Amniotic epithelial cell (primary cell): ENCODE measurements at regions not wholly inside any gene's neighbourhood (a gene's known extent, or its start where the extent isn't known, plus 50 kb on each side); places are given as distances from the start of the nearest gene placed in this dataset.

Experiments used
- DNase-seq: peaks from one replicate; pipeline ENCODE4 v3.0.0-alpha.2; 2010; ENCODE audit warnings: low read depth

DNA sequence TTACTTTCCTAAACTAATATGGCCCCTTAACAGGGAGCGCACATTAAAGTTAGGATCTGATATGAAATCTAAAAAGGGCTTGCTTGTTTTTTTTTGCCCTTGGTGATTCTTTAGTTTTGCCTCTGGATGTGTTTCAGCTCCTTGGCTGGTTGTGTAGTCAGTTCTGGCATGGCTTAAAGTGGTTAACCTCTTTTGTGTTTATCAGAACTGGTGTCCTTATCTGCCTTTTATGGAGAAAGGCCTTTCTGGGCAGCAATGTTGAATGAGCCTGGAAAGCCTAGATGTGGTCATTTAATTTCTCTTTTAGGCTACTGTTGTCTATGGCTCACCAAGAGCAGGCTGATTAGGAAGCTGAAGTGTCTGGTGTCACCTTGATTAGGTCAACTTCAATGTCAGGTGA is 254.5 kb upstream of the ROPN1 start:
- peak; percentile 54 for DNase-seq

DNA sequence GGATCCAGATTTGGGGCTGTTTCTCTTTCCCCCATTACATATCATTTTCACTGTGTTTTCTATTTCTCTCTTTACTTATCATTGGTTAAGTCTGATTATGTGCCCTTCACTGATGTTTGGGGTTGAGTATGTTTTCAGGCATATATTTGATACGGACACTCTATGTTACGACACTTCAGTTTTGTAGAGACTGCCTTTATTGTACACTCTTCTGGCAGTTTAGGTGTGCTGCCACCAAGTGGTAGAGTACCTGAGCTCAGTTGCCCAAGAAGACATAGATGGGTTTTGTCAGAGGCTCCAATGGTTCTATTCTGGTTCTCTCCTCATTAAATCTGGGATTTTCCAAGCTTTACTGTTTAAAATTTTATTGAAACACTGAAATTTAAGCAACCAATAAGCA is 255.0 kb upstream of the ROPN1 start:
- peak; percentile 18 for DNase-seq

DNA sequence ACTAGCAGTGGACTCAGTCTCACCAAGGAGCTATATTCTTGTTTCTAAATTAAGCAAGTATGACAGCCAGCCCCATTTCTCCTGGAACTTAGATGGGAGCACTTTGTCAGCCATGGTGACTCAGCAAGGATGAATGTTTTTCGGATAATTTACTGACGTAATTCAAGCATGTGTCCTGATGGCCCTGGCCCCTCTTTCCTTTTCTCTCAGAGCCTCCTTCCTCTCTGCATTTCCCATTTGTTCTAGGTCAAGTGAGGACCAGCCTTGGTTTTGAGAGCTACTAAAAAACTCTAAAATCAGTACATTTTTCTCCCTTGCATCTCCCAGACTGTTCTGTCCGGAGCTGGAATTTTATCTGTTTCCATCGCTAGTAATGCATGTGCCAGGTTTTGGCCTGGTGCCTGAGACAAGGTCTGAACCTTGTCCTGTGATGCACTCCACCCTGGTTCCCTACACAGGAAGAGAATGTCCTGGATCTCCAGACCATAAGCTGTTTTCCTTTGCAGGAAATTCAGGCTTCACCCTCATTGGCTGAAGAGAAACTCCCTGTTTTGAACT is 256.6 kb upstream of the ROPN1 start:
- peak; percentile 71 for DNase-seq

DNA sequence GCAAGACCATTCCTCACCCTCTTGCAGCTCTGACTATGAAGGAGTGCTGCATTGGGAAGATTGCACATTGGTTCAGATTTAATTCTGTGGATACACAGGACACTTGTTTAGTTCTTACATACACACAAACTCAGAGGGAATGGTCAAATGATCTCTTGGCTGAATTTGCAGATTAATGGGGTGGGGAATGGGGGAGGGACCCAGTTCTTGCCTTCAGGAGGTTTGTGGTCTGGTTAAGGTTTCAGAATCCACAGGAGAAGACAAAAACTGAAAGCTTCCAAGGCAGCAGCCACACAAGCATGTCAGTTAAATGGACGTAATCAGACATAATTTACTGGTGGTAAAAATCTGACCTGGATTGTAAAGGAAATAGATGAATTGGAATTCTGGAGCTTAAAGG is 257.1 kb upstream of the ROPN1 start:
- no peak for DNase-seq

DNA sequence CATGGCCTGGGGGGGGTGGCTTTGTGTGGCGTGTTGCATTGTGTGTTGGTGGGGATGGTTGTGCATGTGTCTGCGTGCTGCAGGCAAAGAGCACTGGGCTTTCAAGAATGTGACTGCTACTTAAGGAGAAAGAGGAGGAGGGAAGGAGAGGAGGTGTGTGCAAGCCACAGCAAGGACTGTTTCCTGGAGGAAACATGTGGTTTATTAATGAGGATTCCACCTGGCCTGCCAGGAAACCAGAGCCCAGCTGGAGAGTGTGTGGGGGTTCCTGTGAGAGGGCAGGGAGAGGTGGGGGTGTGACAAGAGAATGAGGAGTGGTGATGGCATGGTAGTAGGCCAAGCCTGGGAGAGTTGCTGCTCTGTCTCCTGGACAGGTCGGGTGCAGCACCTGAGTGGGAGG is 258.1 kb upstream of the ROPN1 start:
- no peak for DNase-seq

DNA sequence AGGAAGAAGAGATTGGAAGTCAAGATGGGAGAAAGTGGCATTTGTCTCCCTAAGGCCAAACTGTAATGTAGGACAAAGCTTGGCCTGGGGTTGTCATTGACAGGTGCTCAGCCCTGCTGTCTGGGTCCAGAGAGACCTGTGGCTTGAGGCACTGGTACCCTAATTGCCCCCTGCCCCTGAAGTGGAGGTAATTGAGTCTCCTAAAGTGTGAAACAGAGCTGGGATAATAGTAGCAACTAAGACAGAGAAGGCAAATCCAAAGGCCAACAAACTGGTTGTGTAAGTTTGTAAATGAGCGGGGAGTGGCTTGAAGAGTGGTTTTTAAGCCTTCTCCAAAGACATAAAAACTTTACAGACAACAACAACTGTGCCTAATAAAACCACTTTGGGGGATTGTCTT is 264.2 kb upstream of the ROPN1 start:
- DNase-seq: no peak

DNA sequence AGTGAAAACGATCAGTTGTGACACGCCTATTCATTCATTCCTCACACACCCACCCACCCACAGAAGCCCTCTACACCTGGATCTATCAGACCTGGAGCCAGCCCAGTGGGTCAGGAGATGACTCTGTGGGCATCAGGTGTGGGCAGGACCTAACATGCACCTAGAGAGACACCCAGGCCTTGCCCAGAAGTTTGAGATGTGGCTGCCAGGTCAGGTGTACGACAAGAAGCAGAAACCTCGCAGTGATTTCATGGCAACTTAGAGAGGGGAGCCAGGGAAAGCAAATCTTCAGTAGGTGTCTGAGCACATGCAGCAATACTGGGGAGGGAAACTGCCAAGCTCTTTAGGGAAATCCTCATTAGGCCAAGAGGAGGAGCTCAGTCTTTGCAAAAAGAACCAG is 264.7 kb upstream of the ROPN1 start:
- DNase-seq: no peak

DNA sequence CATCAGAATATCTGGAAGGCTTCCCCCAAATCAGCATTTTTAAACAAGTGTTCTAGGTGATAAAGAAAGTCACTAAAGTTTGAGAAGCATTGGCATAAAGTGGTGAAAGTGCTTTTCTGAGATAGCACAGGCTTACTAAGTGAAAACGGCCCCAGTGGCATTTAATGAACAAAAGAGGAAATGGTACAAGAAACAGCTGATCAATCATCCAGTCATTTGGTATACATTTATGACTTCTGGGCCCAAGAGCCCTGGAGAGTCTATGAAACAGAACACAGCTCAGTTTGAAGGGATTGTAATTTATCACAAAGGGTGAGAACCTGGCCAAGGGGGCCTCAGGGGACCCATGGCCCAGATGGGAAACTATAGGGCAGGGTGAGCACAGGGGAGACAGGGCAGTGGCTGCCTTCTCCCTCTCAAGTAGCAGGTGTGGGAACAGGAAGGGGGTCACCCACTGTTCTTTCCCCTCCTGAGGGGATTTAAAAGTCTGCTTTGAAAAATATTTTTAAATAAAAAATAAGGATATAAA is 265.5 kb upstream of the ROPN1 start:
- DNase-seq: no peak

DNA sequence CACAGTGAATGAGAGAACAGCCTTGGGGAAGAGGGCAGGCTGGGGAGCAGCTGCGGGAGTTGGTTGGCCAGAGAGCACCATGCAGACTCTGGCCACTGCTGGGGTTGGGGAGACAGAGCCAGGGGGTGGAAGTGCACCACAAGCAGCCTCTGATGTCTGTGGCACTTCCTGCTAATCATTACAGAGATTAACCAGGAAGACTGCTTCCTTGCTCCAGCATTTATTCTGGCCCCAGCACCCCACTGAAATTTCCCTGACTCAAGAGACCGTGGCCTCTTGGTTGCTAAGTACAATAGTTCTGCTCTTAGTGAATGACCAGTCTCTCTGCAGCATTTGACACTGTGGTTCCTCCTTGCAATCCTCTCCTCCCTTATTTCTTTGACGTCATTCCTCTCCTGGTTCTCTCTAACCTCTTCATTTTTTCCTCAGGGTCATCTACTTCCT is 266.2 kb upstream of the ROPN1 start:
- DNase-seq: peak; percentile 54

DNA sequence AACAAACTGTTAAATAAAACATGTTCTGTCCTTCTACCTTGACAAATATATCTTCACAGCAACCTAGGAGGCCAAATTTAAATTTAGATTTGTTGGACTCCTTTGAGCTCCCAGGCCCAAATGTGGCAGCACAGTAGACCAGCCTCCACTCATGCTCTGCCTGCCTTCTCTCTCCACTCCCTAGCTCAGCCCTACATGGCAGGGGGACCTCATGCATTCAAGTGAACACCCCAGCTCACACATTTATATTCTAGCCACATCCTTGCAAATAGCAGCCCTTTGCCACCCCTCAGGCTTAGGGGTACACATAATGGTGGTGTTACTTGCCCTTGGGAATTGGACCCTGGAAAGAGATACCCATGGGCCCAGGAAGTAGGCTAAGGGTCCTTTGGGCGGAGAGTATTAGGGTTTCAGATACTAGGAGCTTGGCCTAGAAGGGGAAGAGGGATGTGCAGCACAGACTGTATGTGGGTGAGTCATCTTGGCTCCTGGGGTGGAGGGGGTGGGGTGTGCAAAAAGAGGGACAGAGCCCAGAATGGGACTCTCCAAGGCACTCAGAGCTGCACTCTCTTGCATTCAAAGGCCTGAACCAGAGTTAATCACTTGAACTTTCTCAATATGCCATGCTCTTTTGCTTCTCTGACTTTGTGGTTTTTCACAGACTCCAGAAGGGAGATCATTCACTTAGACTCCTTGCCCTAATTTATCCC is 268.4 kb upstream of the ROPN1 start:
- DNase-seq: peak; percentile 62

DNA sequence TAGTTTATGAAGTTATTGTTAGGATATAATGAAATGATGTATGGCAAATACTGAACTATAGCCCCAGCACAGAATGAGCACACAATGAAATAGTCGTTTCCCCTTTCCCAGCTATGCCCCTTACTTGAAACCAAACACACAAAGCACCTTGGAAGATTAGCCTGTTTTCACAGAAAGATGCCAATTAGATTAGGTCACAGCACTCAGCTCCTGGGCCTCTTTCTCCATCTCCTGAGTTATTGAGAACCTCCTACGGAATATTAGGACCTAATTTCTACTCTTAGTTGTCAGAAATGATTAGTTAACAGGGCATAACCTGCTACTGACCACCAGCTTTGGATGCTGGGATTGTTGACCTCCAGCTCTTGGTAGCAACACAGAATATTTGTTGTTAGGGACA is 269.4 kb upstream of the ROPN1 start:
- DNase-seq: peak; percentile 29

DNA sequence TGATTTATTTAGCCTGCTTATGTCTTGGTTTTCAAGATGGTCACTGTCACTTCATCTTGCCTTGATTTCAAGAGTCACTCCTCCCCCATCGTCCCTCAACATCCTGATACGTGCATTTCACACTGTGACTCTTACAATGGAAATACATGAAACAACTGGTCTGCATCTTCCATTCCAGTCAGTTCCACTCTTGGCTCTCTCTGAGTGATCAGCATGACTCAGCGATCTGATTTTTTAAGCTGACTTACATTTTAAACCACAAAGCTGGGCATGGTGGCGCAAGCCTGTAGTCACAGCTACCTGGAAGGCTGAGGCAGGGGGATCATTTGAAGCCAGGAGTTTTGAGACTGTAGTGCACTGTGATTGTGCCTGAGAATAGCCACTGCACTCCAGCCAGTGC is 271.2 kb upstream of the ROPN1 start:
- peak; percentile 91 for DNase-seq

DNA sequence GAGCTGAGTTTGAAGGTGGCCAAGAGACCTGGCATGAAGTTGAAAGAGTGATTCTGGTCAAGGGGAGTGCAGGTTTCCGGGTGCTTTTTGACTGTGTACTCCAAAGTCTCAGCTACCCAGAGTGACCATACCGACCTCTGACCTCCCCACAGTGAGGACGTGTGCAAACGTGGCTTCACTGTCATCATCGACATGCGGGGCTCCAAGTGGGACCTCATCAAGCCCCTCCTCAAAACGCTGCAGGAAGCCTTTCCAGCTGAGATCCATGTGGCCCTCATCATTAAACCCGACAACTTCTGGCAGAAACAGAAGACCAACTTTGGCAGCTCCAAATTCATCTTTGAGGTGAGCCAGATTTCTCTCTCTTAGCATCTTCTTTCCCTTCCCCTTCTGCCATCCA is 272.4 kb upstream of the ROPN1 start:
- no peak for DNase-seq

DNA sequence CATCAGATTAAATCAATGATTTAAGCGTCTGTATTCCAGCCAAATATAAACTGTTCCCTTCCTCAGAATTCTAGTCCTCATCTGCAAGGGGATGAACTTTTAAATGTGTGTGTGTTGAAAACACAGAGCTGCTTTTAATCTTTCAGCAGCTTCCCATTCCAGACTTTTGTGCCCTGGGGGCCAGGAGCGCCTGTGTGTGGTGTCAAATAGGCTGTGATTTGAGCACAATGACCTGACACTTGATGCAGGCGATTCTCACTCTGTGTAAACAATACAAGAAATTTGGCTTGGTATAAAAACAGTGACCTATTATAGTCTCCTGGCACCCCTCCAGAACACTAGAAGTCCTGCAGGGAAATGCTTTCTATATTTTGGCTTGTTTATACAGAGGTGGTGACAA is 274.6 kb upstream of the ROPN1 start:
- no peak for DNase-seq

DNA sequence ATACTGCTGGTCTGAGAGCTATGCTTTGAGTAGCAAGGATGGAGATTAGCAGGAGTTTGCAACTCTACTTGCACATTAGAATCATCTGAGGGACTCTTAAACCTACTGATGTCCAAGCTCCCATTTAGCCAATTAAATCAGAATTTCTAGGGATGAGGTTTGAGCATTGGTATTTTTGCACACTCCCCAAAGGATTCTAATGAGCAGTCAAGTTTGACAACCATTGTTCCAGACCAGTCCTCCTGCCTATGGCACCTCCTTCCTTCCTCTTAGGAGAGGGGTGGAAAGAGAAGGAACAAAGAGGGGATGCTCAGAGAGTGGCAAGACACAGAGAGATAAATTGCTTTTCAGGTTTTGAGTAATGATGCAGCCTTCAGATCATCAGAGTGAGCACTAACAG is 275.5 kb upstream of the ROPN1 start:
- no peak for DNase-seq

DNA sequence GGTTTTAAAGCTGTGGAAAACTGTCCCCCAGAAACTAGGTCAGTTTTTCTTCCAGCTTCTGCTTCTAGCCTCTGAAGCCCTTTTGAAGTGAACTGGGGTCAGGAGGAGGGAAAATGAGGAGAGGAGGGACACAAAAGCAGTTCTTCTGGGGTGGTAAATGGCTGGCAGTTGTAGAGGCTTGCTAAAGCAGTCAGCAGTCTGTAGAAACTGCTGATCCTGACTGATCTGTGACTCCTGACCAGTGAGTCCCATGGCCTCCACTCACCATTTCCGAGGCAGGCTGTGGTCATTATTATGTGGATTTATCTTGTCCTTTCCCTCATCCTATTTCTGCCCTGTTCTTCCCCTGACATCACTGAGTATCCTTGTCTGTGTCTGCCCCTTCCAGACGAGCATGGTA is 276.4 kb upstream of the ROPN1 start:
- no peak for DNase-seq

DNA sequence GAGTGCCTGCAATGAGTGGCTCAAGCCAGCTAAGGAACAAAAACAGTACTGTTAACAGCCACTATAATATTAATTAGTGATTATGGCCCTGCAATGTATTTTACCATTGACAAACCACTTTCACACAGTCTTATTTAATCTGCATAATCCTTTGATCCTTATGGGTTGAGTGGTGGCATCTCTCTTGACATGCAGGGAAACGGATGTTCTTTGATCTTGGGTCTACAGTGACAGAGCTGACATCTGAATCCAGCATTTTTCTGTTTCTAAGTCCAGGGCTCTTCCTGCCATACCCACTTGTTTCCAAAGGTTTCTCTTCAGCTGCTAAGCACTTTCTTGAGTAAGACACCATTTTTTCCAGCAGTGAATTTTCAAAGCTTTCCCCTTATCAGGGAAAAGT is 277.7 kb upstream of the ROPN1 start:
- DNase-seq: no peak

DNA sequence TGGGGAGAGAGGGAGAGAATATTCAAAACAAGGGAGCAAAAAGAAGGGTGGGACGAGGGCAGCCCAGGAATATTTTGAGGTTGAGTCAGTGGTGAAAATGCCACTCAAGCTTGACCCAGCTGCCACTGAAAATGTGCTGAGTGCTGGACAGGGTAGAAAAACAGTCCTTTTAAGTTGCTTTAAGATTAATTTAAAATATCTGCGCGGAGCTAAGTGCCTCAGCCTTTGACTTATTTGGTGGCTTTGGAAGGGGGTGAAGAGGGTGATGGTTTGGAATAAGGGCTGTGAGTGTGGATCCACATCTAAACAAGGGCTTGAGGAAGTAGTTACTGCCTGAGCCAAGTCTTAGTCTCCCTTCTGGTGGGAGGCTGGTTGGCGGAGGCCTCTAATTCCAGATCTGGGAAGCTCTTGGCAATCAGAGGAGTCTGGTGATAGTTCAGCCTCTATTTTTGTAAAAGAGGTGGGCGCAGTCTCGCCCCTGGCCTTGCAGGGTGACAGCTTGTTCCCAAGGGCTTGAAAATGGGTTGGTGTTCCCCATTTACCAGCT is 280.8 kb upstream of the ROPN1 start:
- no peak for DNase-seq

DNA sequence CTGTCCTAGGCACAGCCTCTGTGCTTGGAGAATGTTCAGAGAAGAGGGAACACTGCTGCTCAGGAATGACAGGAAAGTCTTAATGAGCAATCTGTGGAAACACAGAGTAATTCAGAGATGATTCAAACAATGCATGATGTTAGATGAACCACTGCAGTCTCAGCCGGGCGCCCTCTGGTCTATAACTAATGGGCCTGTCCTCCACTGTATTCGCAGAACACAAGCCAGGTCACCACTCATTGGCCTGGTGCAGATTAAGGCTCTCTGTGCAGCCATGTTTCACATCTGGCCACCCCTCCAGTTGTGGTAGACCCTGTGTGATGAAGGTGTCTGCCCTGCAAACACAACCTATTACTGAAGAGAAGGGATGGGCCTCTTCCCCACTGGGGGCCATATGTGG is 281.7 kb upstream of the ROPN1 start:
- no peak for DNase-seq

DNA sequence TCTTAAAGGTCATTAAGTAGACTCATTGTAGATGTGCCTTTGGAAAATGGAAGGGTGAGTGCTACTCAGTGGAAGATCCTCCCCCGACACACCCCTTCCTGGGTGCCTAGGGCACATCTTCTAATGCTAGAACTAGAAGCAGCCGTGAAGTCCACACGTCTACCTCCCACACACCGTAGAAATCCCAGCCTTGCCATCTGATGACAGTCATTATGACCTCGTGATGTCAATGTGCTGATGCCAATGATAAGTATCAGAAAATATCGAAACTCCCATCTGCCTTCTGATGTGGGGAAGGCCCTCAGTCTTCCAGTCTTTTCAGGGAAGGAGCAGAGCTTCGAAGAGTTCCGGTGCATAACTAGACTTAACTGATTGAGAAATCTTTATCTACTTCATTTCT is 282.1 kb upstream of the ROPN1 start:
- no peak for DNase-seq

DNA sequence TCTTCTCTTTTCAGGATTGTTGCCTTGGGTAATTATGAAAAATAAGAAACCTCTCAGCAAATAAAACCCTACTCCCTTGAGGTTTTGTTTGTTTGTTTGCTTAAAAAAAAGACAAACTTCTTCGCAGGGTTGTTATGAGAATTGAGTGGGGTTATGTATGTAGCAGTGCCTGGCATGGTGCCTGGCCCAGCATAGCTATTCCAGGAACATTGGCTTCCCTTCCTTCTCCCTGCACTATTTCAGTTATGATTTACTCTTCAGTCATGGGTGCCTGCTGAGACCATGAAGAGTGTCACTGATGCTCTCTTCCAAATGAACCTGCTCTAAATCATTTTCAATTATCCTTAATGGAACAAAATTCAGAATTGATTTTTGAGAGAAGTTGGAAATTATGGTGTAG is 283.5 kb upstream of the ROPN1 start:
- no peak for DNase-seq

DNA sequence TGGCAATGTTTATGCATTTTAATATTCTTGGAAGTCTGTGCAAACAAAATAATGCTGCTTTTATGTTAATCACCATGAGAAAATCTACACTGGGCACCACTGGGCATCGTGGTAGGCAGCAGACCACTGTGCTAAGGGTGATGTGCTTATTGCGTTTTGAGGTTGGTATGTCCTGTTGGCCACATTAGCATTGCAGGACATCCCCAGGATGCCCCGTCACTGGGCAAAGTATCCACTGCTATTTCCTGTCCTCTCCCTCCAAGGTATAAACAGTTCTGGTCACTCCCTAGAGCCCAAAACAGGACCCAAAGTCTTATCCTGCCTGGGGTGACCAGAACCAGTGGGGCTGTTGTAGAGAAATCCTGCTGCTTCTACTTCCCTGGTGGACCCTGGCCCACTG is 284.2 kb upstream of the ROPN1 start:
- no peak for DNase-seq

DNA sequence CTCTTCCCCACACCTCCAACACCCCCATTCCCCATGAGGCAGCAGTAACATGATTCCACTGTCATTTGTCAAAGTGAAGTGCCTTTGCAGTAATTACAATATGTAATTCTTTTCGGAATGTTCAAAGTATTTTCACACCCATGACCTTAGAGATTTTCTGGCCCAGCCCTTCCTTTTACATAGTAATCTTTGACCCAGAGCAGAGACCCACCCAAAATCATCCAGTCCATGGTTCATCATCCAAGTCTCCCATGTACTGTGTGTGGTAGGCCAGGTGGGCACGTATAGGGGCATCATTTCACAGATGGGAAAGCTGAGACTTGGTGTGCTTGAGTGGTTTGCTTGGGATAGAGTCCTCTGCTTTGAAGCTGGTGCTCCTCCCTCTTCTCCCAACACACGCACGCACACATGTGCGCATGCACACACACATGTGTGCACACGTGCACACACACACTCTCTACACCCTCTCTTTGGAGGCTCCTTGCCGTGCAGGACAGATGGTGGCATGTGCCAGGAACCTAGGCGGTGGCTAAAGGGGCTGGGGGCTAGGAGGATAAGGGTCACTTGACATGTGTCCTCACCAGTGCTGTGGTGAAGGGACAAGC is 284.7 kb upstream of the ROPN1 start:
- DNase-seq: no peak
